MV-4-11 (cell line): ENCODE measurements at regions not wholly inside any gene's neighbourhood (a gene's known extent, or its start where the extent isn't known, plus 50 kb on each side); places are given as distances from the start of the nearest gene placed in this dataset.
"Not testable (repeated sequence)": the region's sequence is repeated elsewhere in the genome, so short reads cannot be mapped to it uniquely, and the experiment has no call there.

Experiments
- DNase-seq: peaks from one replicate; lab custom pipeline; 2025; lab: John Stamatoyannopoulos, UW

- DNase-seq: no peak
These were observed 972.9 kb upstream of the PCDH20 start for GRCh38 chr13:62388515-62388914.

- no peak for DNase-seq
These were observed 972.0 kb upstream of the PCDH20 start for GRCh38 chr13:62387647-62388046.

GRCh38 chr13:62379241-62379640 is 963.6 kb upstream of the PCDH20 start:
- not testable (repeated sequence) for DNase-seq

GRCh38 chr13:62377838-62378237 is 962.2 kb upstream of the PCDH20 start:
- no peak for DNase-seq

DNA sequence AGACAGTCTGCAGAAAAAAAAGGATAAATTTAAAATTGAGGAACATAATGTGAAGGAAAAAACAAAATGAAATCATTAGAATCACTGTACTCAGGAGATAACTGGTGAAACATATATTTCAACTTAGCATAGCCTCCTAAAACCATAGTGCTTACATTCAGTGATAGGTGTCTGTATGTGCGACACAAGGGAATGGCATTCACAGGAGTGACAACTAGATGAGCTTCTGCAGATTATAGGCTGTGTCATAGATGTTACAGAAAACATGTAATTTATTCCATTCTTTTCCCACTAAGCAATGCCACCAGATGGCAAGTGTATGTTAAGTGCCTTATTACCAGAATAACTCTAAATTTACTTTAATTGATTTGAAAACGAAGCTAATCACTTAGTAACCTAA is 960.0 kb upstream of the PCDH20 start:
- DNase-seq: no peak

DNA sequence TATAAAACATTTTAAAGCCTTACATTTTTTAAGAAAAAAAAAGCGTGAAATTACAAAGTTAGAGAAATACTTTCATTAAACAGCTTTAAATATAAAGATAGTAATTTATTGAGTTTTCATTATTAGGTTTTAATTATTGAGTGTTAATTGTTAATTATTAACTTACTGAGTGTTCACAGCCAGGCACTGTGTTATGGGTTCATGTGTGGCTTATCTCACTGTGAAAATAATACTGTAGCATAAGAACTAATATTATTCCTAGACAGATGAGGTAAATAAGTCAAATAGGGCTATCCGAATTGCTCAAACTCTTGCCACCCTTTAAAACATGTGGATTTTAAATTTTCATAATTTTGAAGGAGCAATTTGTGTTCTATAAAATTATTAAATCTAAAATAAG is 956.1 kb upstream of the PCDH20 start:
- no peak for DNase-seq

GRCh38 chr13:62367971-62368370 is 952.3 kb upstream of the PCDH20 start:
- not testable (repeated sequence) for DNase-seq

DNA sequence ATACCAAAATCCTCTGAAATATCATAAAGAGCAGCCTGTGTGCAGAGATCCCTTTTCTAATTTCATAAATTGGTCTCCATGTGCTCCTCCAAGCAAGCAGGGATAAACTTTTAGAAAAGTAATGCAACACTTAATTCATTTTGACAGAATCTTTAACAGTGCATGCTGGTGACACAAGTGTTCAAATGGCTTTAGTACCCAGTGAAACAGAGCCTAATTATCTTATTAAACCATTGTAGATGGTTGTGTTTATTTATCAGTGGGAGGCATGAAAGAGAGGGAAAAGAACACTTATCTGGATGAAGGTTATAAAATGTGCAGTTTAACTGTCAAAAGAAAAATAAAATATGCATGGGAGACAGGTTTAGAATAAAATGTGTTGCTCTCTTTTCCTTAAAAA is 945.0 kb upstream of the PCDH20 start:
- no peak for DNase-seq

- DNase-seq: no peak
These were observed 942.9 kb upstream of the PCDH20 start for GRCh38 chr13:62358646-62358932.

DNA sequence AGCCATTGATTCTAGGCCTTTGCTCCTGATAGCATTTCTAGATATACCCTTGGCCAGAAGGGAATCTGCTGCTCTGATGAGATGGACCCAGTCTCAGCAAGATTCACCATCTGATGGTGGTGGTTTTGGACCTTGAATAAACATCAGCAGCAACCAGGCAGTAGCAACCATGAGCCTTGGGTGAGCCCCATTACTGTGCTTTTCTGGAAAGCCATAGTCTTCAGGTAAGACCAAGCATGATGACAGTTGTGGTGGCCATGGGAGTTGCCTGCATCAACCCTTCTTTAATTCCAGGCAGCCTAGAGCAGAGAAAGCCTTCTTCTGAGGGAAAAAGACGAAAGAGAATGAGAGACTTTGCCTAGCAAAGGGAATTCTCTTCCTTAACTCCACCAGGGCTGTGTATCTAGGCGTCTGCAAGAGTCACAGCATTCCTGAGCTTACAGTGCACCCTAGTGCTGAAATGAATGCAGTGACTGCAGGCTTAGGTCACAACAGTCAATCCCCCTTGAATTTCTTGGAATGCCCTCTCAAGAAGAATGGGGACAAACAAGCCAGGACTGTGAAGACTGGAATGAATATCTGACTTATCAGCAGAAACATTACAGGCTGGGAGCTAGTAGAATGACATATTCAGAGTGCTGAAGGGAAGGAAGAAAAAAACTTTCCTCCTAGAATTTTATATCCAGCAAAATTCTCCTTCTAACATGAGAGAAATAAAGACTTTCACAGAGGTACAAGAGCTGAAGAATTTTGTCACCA is 942.4 kb upstream of the PCDH20 start:
- peak; percentile 44 for DNase-seq

- DNase-seq: no peak
These were observed 941.3 kb upstream of the PCDH20 start for GRCh38 chr13:62356977-62357376.

- DNase-seq: no peak
These were observed 921.6 kb upstream of the PCDH20 start for GRCh38 chr13:62337109-62337880.

GRCh38 chr13:62336507-62336906 is 920.9 kb upstream of the PCDH20 start:
- DNase-seq: no peak

DNA sequence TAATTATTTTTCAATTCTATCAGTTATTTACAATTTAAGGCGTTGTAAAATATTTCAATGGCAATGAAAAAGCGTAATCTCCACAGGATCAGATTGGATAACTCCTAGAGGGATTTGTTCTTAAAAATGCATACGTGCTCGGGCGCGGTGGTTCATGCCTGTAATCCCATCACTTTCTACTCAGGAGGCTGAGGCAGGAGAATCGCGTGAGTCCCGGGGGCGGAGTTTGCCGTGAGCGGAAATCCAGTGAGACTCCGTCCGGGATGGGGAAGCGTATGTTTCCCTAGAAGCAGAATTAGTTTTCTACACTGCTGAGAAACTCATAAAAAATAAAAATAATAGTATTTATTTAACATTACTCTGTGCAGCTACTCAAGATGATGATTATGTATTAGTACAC is 917.8 kb upstream of the PCDH20 start:
- DNase-seq: no peak

GRCh38 chr13:62331384-62331783 is 915.7 kb upstream of the PCDH20 start:
- no peak for DNase-seq

DNA sequence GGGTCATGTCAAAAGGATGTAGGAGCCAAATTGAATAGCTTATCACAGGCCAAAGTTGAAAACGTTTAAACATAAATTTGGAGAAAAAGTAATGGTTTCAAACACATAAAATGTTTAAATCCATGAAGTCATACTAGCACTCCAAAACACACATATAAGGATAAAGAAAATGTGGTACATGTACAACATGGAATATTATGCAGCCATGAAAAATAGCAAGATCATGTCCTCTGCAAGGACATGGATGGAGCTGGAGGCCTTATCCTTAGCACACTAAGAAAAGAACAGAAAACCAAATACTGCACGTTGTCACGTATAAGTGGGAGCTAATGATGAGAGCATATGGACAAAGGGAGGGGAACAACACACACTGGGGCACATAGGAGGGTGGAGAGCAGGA is 911.7 kb upstream of the PCDH20 start:
- DNase-seq: no peak

DNA sequence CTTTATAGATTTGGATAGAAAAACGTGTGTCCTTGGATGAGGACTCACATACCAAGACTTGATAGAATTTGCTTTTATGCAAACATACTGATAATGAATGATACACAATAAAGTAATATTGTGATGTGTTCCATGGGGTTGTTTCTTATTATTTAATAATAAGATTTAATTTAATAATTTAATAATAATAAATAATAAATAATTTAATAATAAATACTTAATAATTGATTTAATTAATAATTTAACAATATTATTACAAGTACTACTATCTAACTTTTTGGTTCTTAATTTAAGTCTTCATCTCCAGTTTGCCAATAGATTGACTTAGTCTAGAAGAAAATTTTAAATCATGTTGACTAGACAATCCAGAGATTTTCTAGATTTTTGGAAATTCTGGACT is 909.2 kb upstream of the PCDH20 start:
- DNase-seq: no peak

DNA sequence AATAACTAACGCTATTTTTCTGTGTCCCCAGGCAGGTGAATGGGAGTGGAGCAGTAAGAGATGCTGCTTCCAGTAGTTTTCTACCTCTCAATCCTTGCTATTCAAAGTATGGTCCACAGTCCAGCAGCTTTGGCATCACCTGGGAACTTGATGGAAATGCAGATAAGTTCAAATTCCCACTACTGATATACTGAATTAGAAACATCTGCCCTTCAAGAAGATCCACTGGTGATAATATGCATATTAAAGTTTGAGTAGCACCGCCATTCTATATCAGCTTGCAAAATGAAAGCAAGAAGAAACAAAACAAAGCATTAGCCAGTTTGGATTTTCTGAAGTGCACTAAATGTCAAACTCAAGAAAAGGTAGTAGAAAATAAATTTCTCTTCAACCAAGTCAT is 906.2 kb upstream of the PCDH20 start:
- no peak for DNase-seq

GRCh38 chr13:62321139-62321538 is 905.5 kb upstream of the PCDH20 start:
- no peak for DNase-seq

- DNase-seq: peak; percentile 21
These were observed 904.8 kb upstream of the PCDH20 start for GRCh38 chr13:62320129-62321108.

DNA sequence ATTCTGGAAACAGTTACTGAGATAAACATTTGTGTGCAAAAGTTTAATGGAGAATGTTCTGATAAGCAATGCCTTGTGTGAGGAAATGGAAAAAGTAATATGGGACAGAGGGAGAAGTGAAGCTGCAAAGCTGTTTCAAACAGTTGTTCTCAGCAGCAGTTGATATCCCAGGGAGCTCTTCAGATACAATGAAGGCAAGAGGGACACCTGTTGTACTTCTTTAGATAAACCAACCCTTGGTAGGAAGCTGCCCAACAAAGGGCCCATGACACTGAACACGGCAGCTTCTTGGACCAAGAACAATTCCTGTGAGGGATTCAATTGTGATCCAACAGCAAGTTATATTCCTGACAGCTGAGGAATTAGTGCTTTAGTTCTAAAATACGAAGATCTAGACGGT is 894.3 kb upstream of the PCDH20 start:
- no peak for DNase-seq

GRCh38 chr13:62305756-62306155 is 890.1 kb upstream of the PCDH20 start:
- DNase-seq: no peak

GRCh38 chr13:62302341-62302740 is 886.7 kb upstream of the PCDH20 start:
- no peak for DNase-seq
